Stomach (tissue), 4 donors: ENCODE measurements at regions not wholly inside any gene's neighbourhood (a gene's known extent, or its start where the extent isn't known, plus 50 kb on each side); places are given as distances from the start of the nearest gene placed in this dataset.

Experiments
- POLR2A ChIP-seq, 4 donors: fragments of 450-650 bp; IDR thresholded peaks; one replicate each; pipeline ENCODE4 v1.6.1; 2016; ENCODE audit warnings: antibody characterized with exemption in 4 of 4, control low read depth in 2 of 4, mild to moderate bottlenecking in 1 of 4, moderate library complexity in 1 of 4
- POLR2AphosphoS5 ChIP-seq, 3 donors: sonication (generic); formaldehyde crosslinking; IDR thresholded peaks; one replicate each; pipeline ENCODE4 v1.6.1; 2016; ENCODE audit warnings: antibody characterized with exemption in 3 of 3
- TF ChIP-seq, protein P1 (sequence below), 7 experiments: fragments of 450-650 bp in 4 of 7; fragments of 200-600 bp in 3 of 7; sonication (generic) in 3 of 7; IDR thresholded peaks; one replicate each; pipeline ENCODE4 v1.5.1; 2016 to 2019; ENCODE audit warnings: antibody characterized with exemption in 7 of 7, control low read depth in 2 of 7, mild to moderate bottlenecking in 1 of 7

GRCh38 chr5:22958462-22959262 lies 105.5 kb upstream of the CDH12 start:
- TF ChIP-seq, protein P1, sequence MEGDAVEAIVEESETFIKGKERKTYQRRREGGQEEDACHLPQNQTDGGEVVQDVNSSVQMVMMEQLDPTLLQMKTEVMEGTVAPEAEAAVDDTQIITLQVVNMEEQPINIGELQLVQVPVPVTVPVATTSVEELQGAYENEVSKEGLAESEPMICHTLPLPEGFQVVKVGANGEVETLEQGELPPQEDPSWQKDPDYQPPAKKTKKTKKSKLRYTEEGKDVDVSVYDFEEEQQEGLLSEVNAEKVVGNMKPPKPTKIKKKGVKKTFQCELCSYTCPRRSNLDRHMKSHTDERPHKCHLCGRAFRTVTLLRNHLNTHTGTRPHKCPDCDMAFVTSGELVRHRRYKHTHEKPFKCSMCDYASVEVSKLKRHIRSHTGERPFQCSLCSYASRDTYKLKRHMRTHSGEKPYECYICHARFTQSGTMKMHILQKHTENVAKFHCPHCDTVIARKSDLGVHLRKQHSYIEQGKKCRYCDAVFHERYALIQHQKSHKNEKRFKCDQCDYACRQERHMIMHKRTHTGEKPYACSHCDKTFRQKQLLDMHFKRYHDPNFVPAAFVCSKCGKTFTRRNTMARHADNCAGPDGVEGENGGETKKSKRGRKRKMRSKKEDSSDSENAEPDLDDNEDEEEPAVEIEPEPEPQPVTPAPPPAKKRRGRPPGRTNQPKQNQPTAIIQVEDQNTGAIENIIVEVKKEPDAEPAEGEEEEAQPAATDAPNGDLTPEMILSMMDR (IDR thresholded peaks at IDR 0.05), result no peak
- TF ChIP-seq POLR2AphosphoS5 (IDR thresholded peaks at IDR 0.05), result no peak
- no peak for TF ChIP-seq POLR2A (IDR thresholded peaks at IDR 0.05)
